ENCODE measurements at regions not wholly inside any gene's neighbourhood (a gene's known extent, or its start where the extent isn't known, plus 50 kb on each side); places are given as distances from the start of the nearest gene placed in this dataset.

GRCh38 chr15:38688761-38689160, 124.1 kb upstream of the RASGRP1 start:
- H3K36me3 Mint-ChIP-seq (ENCODE audit: insufficient read depth) = no peaks in the 10 kb centered on the region
- H3K4me3 Mint-ChIP-seq (ENCODE audit: low read depth) = no peak overlapping the region
- H3K27ac Mint-ChIP-seq = no peak overlapping the region
- peaks cover 18% of the 10 kb centered on the region for H3K27me3 Mint-ChIP-seq
- peaks cover 4% of the 10 kb centered on the region for H3K4me1 Mint-ChIP-seq (ENCODE audit: low read depth)
- H3K9me3 Mint-ChIP-seq (ENCODE audit: low read depth) = no peaks in the 10 kb centered on the region
- TF ChIP-seq CTCF (IDR thresholded peaks at IDR 0.05; ENCODE audit: unreplicated experiment) = no peak
- no peak for DNase-seq (ENCODE audit: low spot score, unreplicated experiment)

- TF ChIP-seq CTCF (IDR thresholded peaks at IDR 0.05; ENCODE audit: unreplicated experiment) = no peak
- no peak overlapping the region for H3K4me3 Mint-ChIP-seq (ENCODE audit: low read depth)
- no peak for DNase-seq (ENCODE audit: low spot score, unreplicated experiment)
- H3K36me3 Mint-ChIP-seq (ENCODE audit: insufficient read depth) = no peaks in the 10 kb centered on the region
- H3K9me3 Mint-ChIP-seq (ENCODE audit: low read depth) = no peaks in the 10 kb centered on the region
- peaks cover 5% of the 10 kb centered on the region for H3K4me1 Mint-ChIP-seq (ENCODE audit: low read depth)
- H3K27ac Mint-ChIP-seq = no peak overlapping the region
- H3K27me3 Mint-ChIP-seq = peaks cover 21% of the 10 kb centered on the region
Measured at GRCh38 chr15:38689522-38689921, 124.9 kb upstream of the RASGRP1 start.

GRCh38 chr15:38690216-38690615, 125.6 kb upstream of the RASGRP1 start:
- DNase-seq (ENCODE audit: low spot score, unreplicated experiment) = no peak
- Mint-ChIP-seq H3K9me3 (ENCODE audit: low read depth) (no peaks in the 10 kb centered on the region), H3K27me3 (peaks cover 24% of the 10 kb centered on the region), H3K27ac (no peak overlapping the region), H3K36me3 (ENCODE audit: insufficient read depth) (no peaks in the 10 kb centered on the region), H3K4me1 (ENCODE audit: low read depth) (peaks cover 6% of the 10 kb centered on the region), H3K4me3 (ENCODE audit: low read depth) (no peak overlapping the region)
- no peak for TF ChIP-seq CTCF (IDR thresholded peaks at IDR 0.05; ENCODE audit: unreplicated experiment)

- TF ChIP-seq CTCF (IDR thresholded peaks at IDR 0.05; ENCODE audit: unreplicated experiment) = peak; percentile 84
- Mint-ChIP-seq H3K27ac (no peak overlapping the region), H3K9me3 (ENCODE audit: low read depth) (no peaks in the 10 kb centered on the region), H3K36me3 (ENCODE audit: insufficient read depth) (no peaks in the 10 kb centered on the region), H3K4me3 (ENCODE audit: low read depth) (no peak overlapping the region), H3K4me1 (ENCODE audit: low read depth) (peaks cover 6% of the 10 kb centered on the region), H3K27me3 (peaks cover 21% of the 10 kb centered on the region)
- DNase-seq (ENCODE audit: low spot score, unreplicated experiment) = peak; percentile 63
Measured at GRCh38 chr15:38690719-38691332, 126.2 kb upstream of the RASGRP1 start.

GRCh38 chr15:38691377-38691776, 126.8 kb upstream of the RASGRP1 start:
- Mint-ChIP-seq H3K9me3 (ENCODE audit: low read depth) (no peaks in the 10 kb centered on the region), H3K27me3 (peaks cover 21% of the 10 kb centered on the region), H3K4me1 (ENCODE audit: low read depth) (peaks cover 6% of the 10 kb centered on the region), H3K27ac (no peak overlapping the region), H3K36me3 (ENCODE audit: insufficient read depth) (no peaks in the 10 kb centered on the region), H3K4me3 (ENCODE audit: low read depth) (no peak overlapping the region)
- no peak for TF ChIP-seq CTCF (IDR thresholded peaks at IDR 0.05; ENCODE audit: unreplicated experiment)
- DNase-seq (ENCODE audit: low spot score, unreplicated experiment) = no peak

Measured in progenitor cell of endocrine pancreas (in vitro differentiated cells).